Head of caudate nucleus (tissue), 42 donors: ENCODE measurements at regions not wholly inside any gene's neighbourhood (a gene's known extent, or its start where the extent isn't known, plus 50 kb on each side); places are given as distances from the start of the nearest gene placed in this dataset.
"Not testable (repeated sequence)": the region's sequence is repeated elsewhere in the genome, so short reads cannot be mapped to it uniquely, and the experiment has no call there.

ENCODE experiments used
- DNase-seq, 42 donors: peaks; one replicate each; pipeline versions ENCODE4 v3.0.0 to v3.0.0-alpha.2; 2020 to 2021; ENCODE audit warnings: mixed read lengths in 7 of 42
- intact Hi-C: fragments of 100-400 bp; cut with DNase I; formaldehyde crosslinking; loops from one replicate; pipeline ENCODE4 v1.15.0; 2022

DNA sequence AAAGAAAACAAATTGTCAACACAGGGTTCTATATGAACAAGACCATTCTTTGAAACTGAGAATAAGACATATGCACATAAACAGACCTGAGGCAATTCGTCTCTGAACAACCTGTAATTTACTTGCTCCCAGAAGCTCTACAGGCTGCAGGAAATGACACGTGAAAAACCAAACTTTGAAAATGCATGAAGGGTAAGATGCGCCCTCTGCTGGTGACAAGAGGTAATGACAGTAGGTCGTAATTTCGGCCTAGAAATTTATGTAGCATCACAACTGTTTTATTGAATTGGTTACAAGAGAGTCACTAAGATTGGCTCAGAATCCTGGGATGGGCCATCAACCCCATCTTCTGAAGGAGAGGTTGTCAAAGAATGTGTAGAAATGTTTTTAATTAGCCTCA is 276.5 kb downstream of the PPP4R3C start:
- intact Hi-C loops, result no loop called here
- peak in 17 of 42 donors; percentile 0 to 53 (median 10) for DNase-seq

DNA sequence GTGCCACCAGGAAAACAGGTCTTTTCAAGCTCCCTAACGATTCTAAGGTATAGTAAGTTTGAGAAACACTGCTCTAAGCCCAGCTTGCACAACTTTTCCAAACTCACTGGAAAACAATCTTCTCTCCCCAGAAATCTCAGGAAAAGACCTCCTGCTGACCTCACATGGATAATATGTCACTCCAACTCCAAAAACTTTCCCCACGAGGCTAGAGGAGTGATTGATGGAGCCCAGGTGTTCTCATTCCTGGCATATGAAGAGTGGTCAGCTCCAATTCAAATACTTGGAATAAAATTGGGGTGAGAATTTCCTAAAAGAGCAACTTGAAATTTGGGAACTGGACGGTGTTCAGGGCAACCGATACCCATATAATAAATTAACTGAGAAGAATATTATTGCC is 299.9 kb downstream of the PPP4R3C start:
- no peak for DNase-seq
- intact Hi-C loops, result no loop called here

DNA sequence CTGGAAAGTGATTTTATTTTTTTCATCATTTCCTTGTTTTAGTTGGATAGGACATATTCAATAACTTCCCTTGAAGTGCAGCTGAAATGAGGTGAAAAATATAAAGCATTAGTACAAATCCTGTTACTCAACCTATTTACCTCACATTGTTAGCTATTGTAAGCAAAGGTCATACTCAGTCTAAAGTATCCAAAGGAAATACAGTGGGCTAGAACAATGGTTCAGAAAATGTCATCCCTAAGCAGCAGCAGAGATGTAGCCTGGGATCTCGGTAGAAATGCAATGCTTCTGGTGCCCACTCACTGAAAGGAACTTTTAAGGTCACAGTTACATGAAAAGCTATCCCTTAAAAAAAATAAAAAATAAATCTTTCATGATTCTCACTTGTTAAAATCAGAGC is 300.6 kb downstream of the PPP4R3C start:
- no peak for DNase-seq
- intact Hi-C loops, result no loop called here

DNA sequence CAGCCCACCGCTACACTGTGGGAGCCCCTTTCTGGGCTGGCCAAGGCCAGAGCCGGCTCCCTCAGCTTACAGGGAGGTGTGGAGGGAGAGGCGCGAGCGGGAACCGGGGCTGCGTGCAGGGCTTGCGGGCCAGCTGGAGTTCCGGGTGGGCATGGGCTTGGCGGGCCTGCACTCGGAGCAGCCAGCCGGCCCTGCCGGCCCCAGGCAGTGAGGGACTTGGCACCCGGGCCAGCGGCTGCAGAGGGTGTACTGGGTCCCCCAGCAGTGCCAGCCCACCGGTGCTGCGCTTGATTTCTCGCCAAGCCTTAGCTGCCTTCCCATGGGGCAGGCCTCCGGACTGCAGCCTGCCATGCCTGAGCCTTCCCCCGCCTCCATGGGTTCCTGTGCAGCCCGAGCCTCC is 306.2 kb downstream of the PPP4R3C start:
- intact Hi-C loops, DNase-seq: not testable (repeated sequence)

DNA sequence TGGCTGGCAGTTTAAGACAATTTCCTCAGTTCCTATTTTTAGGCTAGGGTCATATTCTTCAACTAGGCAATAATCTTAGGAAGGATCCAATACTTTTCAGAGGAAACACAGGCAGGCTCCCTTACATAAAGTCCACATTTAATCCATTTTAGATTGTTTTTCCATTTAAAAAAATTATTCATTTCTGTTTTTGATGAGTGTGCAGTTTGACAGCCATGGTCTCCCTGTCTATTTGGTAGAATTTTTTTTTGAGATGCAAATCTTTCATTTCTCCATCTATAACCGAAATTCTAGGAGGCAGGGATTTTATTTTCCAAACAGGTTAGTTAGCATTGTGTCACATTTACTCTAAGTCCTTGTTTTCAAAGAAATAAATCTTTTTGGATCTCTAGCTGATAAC is 326.8 kb downstream of the PPP4R3C start:
- intact Hi-C loops, result no loop called here
- no peak for DNase-seq

DNA sequence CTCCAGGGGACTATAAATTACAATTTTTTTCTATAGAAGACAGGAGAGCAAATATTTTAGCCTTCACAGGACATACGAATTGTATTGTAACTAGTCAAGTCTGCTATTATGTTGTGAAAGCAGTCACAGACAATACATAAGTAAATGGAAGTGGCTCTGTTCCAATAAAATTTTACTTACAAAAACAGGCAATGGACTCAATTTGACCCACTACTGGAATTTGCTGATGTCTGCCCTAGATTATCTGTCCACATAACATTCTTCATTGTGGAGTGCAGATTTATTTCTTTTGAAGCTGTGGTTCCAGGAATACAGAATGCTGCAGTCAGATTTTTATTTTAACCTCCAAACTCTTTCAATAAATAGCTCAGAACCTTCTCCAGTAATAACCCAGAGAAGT is 330.3 kb downstream of the PPP4R3C start:
- no peak for DNase-seq
- intact Hi-C loops, result no loop called here

DNA sequence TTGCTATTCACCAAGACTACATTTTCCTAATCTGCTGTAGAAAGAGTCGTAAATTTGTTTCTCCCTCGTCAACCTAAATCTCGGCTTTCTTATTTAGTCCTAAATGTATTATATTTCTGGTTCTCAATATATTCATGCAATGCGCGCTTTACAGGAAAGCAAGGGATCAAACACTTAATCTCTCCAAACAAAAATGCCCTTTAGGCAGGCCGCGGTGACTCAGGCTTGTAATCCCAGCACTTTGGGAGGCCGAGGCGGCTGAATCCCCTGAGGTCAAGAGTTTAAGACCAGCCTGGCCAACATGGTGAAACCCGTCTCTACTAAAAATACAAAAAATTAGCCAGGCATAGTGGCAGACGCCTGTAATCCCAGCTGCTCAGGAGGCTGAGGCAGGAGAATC is 376.0 kb downstream of the PPP4R3C start:
- intact Hi-C loops, DNase-seq: not testable (repeated sequence)

DNA sequence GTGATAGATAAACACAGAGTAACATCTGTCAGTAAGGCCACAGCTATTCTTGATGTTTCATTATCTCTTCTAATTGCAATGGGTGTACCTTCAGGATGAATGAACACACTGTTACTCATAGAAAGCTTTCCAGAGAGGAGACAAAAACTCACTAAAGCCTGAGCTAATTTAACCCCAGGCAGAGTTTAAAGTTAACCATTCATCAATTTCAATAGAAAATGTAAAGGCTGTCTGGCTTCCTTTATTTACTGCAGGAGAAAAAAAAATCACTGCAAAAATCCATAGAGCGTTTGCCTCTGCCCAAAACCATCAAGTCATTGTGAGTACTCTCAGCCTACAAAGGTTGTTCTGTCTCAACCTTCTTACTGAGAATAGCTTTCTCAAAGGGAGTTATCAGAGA is 376.9 kb downstream of the PPP4R3C start:
- no peak for DNase-seq
- intact Hi-C loops, result no loop called here

DNA sequence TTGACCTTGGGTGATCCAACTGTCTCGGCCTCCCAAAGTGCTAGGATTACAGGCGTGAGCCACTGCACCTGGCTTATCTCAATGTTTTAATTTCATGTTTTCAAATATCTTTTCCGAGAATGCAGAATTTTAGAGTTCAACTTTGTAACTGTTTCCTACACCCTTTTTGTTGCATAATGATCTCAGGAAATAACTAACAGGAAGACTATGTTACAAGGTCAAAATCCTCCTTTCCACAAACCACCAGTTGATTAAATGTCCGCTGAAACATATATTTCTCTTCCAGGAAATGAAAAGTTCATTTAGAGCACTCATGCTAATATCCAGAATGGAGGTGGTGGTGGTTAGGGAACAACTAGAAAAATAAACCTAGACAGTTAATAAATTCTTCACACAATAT is 377.8 kb downstream of the PPP4R3C start:
- DNase-seq, result no peak
- intact Hi-C loops, result no loop called here

DNA sequence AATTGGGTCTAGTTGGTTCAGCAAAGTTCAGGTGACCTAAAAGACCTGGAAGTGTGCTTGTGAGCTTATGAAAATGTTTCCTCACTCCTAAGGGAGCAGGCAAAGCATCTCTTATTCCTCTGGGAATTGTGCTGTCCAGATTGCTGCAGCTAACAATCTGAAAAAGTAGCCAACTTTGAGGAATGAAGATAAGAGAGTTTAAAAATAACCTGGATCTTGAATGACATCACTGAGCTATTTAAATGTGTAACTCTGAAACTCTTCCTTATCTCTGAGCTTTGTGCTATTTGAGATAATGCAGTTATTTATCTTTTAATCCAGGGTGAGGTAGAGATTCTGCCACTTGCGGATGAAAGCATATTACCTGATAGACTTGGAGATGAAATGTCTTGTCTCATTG is 384.8 kb downstream of the PPP4R3C start:
- intact Hi-C loops, result no loop called here
- no peak for DNase-seq

DNA sequence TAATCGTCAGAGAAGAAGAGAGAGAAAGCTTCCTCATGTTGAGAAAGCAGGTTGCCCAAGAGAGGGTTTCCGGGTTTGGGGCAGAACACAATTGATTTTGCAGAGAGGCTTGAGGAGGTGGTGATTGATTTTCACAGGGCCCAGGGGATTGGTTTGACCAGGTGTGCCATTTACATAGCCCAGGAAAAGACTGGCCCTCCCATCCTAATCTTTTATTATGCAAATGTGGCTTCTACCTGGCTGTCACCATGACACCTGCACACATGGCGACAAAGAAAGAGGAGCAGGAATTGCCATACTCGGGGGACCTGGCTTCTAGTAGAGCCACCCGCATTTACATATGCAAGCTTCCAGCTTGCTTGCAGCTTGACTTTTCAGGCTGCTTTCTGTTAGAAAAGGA is 405.3 kb downstream of the PPP4R3C start:
- no peak for DNase-seq
- intact Hi-C loops, result no loop called here

DNA sequence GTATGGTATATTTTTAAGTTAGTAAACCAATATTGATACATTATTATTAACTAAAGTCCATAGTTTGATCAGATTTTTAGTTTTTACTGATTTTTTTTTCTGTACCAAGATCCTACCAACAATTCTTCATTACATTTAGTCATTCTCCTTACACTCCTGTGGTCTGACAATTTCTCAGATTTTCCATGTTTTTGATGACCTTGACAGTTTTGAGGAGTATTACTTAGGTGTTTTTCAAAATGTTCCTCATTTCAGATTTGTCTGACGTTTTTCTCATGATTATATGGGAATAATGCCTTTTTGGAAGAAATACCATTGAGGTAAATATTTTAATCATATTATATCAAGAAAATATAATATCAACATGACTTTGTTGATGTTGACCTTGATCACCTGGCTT is 423.8 kb downstream of the PPP4R3C start:
- DNase-seq, result no peak
- intact Hi-C loops, result no loop called here

DNA sequence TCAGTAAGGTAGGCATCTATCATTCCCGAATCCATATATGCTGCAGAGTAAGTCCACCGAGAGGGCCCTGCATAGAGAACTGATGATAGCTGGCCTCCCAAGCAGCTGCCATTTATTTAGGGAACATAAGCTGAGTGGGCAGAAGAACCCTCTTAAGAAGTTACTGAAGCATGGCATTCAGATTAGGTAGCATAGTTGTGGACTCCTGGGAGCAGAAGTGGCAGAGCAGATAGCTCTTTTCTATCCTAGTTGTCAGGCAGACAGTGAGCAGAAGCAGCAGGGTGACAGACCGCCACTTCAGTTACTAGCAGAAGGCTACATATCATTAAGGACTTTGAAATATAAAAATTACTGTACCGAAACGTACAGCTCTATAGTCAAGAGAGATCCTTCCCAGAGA is 454.7 kb downstream of the PPP4R3C start:
- no peak for DNase-seq
- intact Hi-C loops, result no loop called here

DNA sequence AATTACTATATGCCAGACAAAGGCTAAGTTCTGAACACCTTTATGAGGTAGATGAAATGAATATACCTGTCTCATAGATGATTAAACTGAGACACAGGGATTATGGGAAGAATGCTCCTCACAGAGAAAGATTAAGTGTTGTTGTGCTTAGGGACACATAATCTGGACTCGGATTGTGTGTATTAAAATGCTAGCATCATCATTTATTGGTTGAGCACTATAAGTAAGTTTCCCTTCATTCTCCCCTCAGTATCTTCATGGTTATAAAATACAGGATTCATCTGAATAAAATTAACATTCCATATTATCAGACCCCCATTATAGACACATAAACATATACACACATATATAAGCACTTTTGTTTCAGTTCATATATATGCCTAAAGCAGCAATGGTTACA is 463.5 kb downstream of the PPP4R3C start:
- intact Hi-C loops, result no loop called here
- no peak for DNase-seq

DNA sequence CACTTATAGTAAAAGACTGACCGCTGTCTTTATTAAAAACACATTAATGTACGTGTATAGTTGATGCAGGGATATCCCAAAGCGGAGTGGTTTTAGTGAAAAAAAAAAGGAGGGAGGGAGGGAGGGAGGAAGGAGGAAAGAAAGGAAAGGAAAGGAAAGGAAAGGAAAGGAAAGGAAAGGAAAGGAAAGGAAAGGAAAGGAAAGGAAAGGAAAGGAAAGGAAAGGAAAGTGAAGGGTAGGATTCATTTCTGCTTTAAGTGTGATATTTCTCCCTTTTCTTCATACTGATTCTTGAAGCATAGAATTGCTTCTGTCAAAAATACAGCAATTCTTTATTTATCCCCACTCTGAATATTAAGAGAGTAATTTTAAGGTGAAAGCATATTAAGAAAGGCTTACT is 504.9 kb downstream of the PPP4R3C start:
- DNase-seq, result no peak
- intact Hi-C loops, result no loop called here

DNA sequence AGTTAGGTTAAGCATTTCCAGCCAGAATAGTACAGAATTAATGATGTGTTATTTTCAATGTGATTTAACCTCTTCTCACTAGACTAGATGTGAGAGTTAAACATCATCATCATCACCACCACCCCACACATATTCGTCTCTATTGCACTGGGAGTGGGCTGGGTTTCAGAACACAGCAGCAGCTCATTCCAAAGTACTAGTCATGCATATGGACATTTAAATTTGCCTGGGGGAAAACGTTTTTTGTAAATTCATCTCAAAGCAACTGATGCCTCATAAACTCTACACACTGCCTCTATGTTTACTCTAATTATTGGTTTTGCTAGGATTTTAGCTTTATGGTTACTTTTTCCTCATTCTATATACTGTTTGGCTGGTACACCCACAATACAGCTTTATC is 509.1 kb downstream of the PPP4R3C start:
- intact Hi-C loops, result no loop called here
- no peak for DNase-seq

DNA sequence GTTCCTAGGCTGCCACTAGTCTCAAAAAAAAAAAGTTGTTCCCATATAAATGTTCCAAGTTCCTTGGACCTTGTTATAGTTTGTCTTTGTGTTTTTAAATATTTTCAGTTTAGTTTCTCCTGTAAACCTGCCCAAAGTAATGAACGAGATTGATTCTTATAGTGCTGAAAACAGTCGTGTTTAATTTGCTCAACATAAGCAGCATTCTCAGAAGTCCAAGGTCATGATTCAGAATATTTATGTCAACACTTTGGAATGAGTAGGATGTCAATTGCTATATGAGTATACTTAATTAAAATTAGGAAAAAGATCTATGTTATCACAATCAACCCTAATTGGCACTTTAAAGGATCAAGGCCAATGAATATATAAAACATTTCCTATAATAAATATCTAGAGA is 510.9 kb downstream of the PPP4R3C start:
- no peak for DNase-seq
- intact Hi-C loops, result no loop called here

DNA sequence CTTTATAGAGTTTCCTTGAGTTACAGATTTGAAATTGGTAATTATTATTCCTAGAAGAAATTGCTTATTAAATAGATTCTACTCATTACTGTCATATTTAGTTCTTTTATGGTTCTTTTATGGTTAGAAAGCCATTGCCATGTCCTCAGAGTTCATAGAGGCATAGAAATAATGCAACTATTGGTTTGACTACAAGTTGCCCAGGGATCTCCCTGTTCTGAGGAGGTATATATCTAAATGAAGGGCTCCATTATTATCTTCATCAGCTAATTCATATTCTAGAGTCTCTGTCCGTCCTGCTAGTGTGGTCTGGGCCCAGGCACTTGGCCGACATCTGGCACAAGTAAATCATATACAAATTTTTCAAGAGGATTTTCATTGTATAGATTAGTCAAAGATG is 535.7 kb downstream of the PPP4R3C start:
- intact Hi-C loops, result no loop called here
- no peak for DNase-seq

DNA sequence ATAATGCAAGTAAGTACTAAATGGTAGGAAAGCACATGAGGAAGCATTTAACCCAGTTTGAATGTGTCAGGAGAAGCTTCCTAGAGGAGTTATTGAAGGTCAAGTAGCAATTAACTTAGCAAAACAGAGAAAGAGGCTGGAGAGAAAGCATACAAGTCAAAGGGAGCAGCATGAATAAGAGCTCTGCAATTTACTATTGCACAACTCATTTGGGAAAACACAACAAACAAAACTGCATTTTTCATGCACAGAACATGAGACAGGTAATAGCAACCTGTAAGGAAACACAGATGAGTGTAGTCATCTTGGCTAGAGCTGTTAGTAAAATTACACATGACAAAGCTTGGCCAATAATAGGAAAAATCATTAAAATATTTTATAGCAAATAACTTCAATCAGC is 538.1 kb downstream of the PPP4R3C start:
- no peak for DNase-seq

DNA sequence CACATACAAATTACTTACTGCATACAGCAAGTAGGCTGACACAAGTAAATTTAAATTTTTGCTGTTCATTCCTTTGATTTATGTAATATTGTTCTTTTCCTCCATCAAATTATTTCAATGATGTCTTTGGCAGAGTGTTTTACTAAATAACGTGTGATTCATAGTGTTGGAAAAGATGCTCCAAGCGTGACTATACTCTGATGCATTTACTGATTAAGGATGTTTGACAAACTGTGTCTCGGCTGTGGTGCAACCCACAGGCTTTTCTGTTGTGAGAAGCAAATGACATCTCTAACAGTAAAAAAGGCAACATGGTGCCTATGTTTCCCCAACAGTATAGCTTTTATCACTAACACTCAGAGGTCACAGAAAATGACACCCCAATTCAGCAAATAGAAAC is 540.9 kb downstream of the PPP4R3C start:
- intact Hi-C loops, result no loop called here
- DNase-seq, result no peak

More for the DNA sequence above, 538.1 kb downstream of the PPP4R3C start:
- intact Hi-C loops, result no loop called here

DNA sequence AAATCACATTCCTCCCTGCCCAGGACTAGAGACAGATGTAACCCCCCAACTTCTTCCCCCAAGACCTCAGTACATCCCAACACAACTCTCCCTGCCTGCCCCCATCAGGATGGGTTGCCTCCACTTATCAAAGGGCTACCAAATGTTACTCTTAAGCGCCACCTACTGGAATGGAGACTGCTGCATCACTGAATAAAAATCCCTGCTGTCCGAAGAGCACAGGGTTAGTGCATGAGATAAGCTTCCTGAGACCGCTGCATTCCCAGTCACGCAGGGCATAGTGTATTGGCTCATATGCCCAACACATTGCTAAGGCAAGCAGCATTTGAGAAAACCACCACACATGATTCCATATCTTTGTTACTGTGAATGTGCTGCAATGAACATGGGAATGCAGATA is 544.5 kb downstream of the PPP4R3C start:
- intact Hi-C loops, result no loop called here
- DNase-seq, result peak in 8 of 42 donors; percentile 1 to 23 (median 10)

DNA sequence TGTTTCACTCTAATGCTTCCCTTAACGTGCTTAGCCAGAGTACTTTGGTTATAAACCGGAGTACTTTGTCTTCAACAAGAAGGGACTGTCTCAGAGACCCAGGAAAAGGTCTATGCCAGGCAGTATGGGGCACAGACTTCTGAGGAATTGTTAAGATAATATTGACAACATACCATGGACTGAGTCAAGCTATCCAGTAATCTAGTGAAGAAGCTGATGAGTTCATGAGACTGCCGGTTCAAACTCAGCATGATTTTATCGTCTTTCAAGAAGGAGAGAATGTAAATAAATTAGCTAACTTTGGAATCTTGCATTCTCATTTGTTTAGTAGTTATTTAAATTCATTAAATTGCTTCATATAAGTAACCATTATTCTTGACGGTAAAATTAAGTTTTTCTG is 546.1 kb downstream of the PPP4R3C start:
- intact Hi-C loops, result no loop called here
- no peak for DNase-seq
